Fibroblast of lung (primary cell): ENCODE measurements at regions not wholly inside any gene's neighbourhood (a gene's known extent, or its start where the extent isn't known, plus 50 kb on each side); places are given as distances from the start of the nearest gene placed in this dataset.

Experiments
- DNase-seq, 2 donors: peaks; one replicate each; pipeline versions ENCODE4 v3.0.0 to v3.0.0-alpha.2; 2010; ENCODE audit warnings: low read depth in 2 of 2
- H2AFZ ChIP-seq: 2 replicates; pipeline ENCODE4 v1.5.1; 2012; ENCODE audit warnings: low read length, control low read depth, inconsistent platforms
- H3K27ac ChIP-seq: 2 replicates; pipeline ENCODE4 v1.5.1; 2011; ENCODE audit warnings: low read length, control low read depth; ENCODE audit not compliant: insufficient read depth
- H3K27me3 ChIP-seq: 2 replicates; pipeline ENCODE4 v1.5.1; 2011; ENCODE audit warnings: mild to moderate bottlenecking, low read length; ENCODE audit not compliant: control insufficient read depth, insufficient read depth
- H3K36me3 ChIP-seq: 2 replicates; pipeline ENCODE4 v1.5.1; 2011; ENCODE audit warnings: low read length; ENCODE audit not compliant: control insufficient read depth, insufficient read depth
- H3K4me1 ChIP-seq: 2 replicates; pipeline ENCODE4 v1.5.1; 2011; ENCODE audit warnings: low read length; ENCODE audit not compliant: control insufficient read depth, insufficient read depth; ENCODE audit errors: extremely low read depth
- H3K4me2 ChIP-seq: 2 replicates; pipeline ENCODE4 v1.5.1; 2011; ENCODE audit warnings: low read length, control low read depth; ENCODE audit not compliant: insufficient read depth; ENCODE audit errors: extremely low read depth
- H3K4me3 ChIP-seq, 4 experiments: fragments of 200-600 bp in 1 of 4; sonication (generic) in 1 of 4; replicated peaks in 1 of 4; 2 replicates each; pipeline ENCODE4 v1.5.1; 2011 to 2016; ENCODE audit warnings: low read length in 4 of 4, low read depth in 3 of 4, mild to moderate bottlenecking in 3 of 4, control low read depth in 2 of 4, inconsistent platforms in 1 of 4, mixed read lengths in 1 of 4; ENCODE audit not compliant: insufficient read depth in 1 of 4; ENCODE audit errors: control extremely low read depth in 1 of 4
- H3K79me2 ChIP-seq: 2 replicates; pipeline ENCODE4 v1.5.1; 2012; ENCODE audit warnings: mild to moderate bottlenecking, low read length, inconsistent platforms; ENCODE audit not compliant: control insufficient read depth, insufficient read depth
- H3K9ac ChIP-seq: 2 replicates; pipeline ENCODE4 v1.5.1; 2011; ENCODE audit warnings: mild to moderate bottlenecking, low read length, control low read depth; ENCODE audit not compliant: insufficient read depth
- H3K9me3 ChIP-seq: 2 replicates; pipeline ENCODE4 v1.5.1; 2012; ENCODE audit warnings: low read depth, low read length; ENCODE audit not compliant: control insufficient read depth, insufficient read depth
- H4K20me1 ChIP-seq: 2 replicates; pipeline ENCODE4 v1.5.1; 2011; ENCODE audit warnings: low read length; ENCODE audit not compliant: control insufficient read depth, insufficient read depth; ENCODE audit errors: extremely low read depth
- CTCF ChIP-seq, 2 donors: IDR thresholded peaks in 1 of 2; conservative IDR thresholded peaks in 1 of 2; 1 replicate in 1 of 2; 2 replicates in 1 of 2; pipeline ENCODE4 v1.5.1; 2011 to 2012; ENCODE audit warnings: low read length in 2 of 2, control low read depth in 1 of 2, inconsistent platforms in 1 of 2, low read depth in 1 of 2, mild to moderate bottlenecking in 1 of 2
- EZH2 ChIP-seq: IDR thresholded peaks from 2 replicates; pipeline ENCODE4 v1.5.1; 2012; ENCODE audit warnings: low read length, control low read depth, mild to moderate bottlenecking; ENCODE audit errors: missing control alignments

GRCh38 chr22:48393041-48393370 lies 1434.7 kb downstream of the BRD1 start:
- no peak overlapping the region for H3K27ac ChIP-seq
- no peak overlapping the region for H3K9ac ChIP-seq
- H3K27me3 ChIP-seq: no peaks in the 10 kb centered on the region
- no peak overlapping the region for H2AFZ ChIP-seq
- TF ChIP-seq EZH2: no peak
- TF ChIP-seq CTCF (conservative IDR thresholded peaks at IDR 0.05 in 1 of 2, IDR thresholded peaks at IDR 0.05 in 1 of 2; ENCODE audit: low read depth in 1 of 2, low read length in 2 of 2): no peak
- no peak overlapping the region for H3K4me3 ChIP-seq
- H3K36me3 ChIP-seq: no peaks in the 10 kb centered on the region
- no peak for DNase-seq
- H3K4me1 ChIP-seq: no peaks in the 10 kb centered on the region
- no peaks in the 10 kb centered on the region for H3K79me2 ChIP-seq
- H3K9me3 ChIP-seq: no peaks in the 10 kb centered on the region
- no peaks in the 10 kb centered on the region for H4K20me1 ChIP-seq
- no peak overlapping the region for H3K4me2 ChIP-seq

GRCh38 chr22:48391820-48392219 lies 1435.9 kb downstream of the BRD1 start:
- Histone ChIP-seq H2AFZ (no peak overlapping the region), H3K27me3 (no peaks in the 10 kb centered on the region), H3K9ac (no peak overlapping the region), H4K20me1 (no peaks in the 10 kb centered on the region), H3K79me2 (no peaks in the 10 kb centered on the region), H3K27ac (no peak overlapping the region), H3K4me1 (no peaks in the 10 kb centered on the region), H3K4me2 (no peak overlapping the region), H3K4me3 (no peak overlapping the region), H3K9me3 (no peaks in the 10 kb centered on the region), H3K36me3 (no peaks in the 10 kb centered on the region)
- TF ChIP-seq EZH2 (no peak), CTCF (conservative IDR thresholded peaks at IDR 0.05 in 1 of 2, IDR thresholded peaks at IDR 0.05 in 1 of 2; ENCODE audit: low read depth in 1 of 2, low read length in 2 of 2) (no peak)
- DNase-seq: no peak

- Histone ChIP-seq H3K27me3 (no peaks in the 10 kb centered on the region), H3K27ac (no peak overlapping the region), H3K79me2 (no peaks in the 10 kb centered on the region), H3K4me2 (no peak overlapping the region), H3K4me1 (no peaks in the 10 kb centered on the region), H4K20me1 (no peaks in the 10 kb centered on the region), H3K9me3 (no peaks in the 10 kb centered on the region), H3K4me3 (no peak overlapping the region), H3K36me3 (no peaks in the 10 kb centered on the region), H3K9ac (no peak overlapping the region), H2AFZ (no peak overlapping the region)
- no peak for TF ChIP-seq EZH2
- TF ChIP-seq CTCF (conservative IDR thresholded peaks at IDR 0.05 in 1 of 2, IDR thresholded peaks at IDR 0.05 in 1 of 2; ENCODE audit: low read depth in 1 of 2, low read length in 2 of 2): no peak
- DNase-seq: no peak
These were observed 1436.4 kb downstream of the BRD1 start for GRCh38 chr22:48391171-48391711.
